ENCODE measurements at regions not wholly inside any gene's neighbourhood (a gene's known extent, or its start where the extent isn't known, plus 50 kb on each side); places are given as distances from the start of the nearest gene placed in this dataset.

DNA sequence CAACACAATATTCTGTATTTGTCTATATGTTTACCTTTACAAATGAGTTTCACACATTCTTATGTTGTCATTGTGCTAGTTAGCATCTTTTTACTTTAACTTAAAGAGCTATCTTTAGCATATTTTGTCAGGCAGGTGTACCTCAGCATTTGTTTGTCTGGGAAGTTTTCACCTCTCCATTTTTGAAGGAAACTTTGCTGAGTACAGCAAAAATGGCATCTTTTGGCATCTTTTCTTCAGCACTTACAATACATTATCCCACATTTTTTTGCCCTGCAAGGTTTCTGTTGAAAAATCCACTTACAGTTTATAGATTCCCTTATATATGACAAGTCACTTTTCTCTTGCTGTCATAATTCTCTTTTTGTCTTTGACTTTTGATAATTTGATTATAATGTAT, 171.3 kb upstream of the XIRP2 start:
- BruUV-seq (replicated peaks): no TSS peak
- no peaks in the 10 kb centered on the region for H4K20me1 ChIP-seq (replicated peaks; ENCODE audit: control insufficient read depth, insufficient read depth, low read length)
- no peak overlapping the region for H3K4me2 ChIP-seq (ENCODE audit: insufficient read depth, low read length)
- H3K79me2 ChIP-seq (ENCODE audit: control insufficient read depth, insufficient read depth, low read length): no peaks in the 10 kb centered on the region
- no peaks in the 10 kb centered on the region for H3K4me1 ChIP-seq (replicated peaks in 1 of 2; ENCODE audit: control insufficient read depth in 2 of 2, insufficient read depth in 2 of 2, low read length in 2 of 2)
- DNase-seq (ENCODE audit: extremely low read depth in 1 of 4, low spot score in 3 of 4): no peak
- no peak overlapping the region for H3K4me3 ChIP-seq
- no peak overlapping the region for H3K27ac ChIP-seq (ENCODE audit: extremely low read depth, low read depth, low read length)
- H3K9me1 ChIP-seq (ENCODE audit: control insufficient read depth, insufficient read depth, low read length): no peaks in the 10 kb centered on the region
- no peak for FAIRE-seq
- no peak overlapping the region for H3K9ac ChIP-seq (ENCODE audit: insufficient read depth in 1 of 2, low read depth in 2 of 2, low read length in 2 of 2)
- H3K9me3 ChIP-seq (replicated peaks; ENCODE audit: control insufficient read depth, insufficient read depth, low read depth, low read length): peaks cover 4% of the 10 kb centered on the region; the same call in 1 of the 2 replicates
- intact Hi-C loops (cut with micrococcal nuclease): no loop called here
- H2AFZ ChIP-seq (ENCODE audit: low read depth, low read length): no peak overlapping the region
- H3K36me3 ChIP-seq (ENCODE audit: control insufficient read depth, insufficient read depth, low read length): no peaks in the 10 kb centered on the region
- in situ Hi-C loops (cut with MboI): no loop called here
- no peaks in the 10 kb centered on the region for H3K27me3 ChIP-seq (ENCODE audit: control insufficient read depth in 2 of 2, insufficient read depth in 2 of 2, low read length in 2 of 2)
- ChIA-PET CTCF (ENCODE audit: low intra/inter-chr PET ratio) (no interaction called here), POLR2A (no interaction called here)
- no peak for ATAC-seq
- TF ChIP-seq, protein P1, sequence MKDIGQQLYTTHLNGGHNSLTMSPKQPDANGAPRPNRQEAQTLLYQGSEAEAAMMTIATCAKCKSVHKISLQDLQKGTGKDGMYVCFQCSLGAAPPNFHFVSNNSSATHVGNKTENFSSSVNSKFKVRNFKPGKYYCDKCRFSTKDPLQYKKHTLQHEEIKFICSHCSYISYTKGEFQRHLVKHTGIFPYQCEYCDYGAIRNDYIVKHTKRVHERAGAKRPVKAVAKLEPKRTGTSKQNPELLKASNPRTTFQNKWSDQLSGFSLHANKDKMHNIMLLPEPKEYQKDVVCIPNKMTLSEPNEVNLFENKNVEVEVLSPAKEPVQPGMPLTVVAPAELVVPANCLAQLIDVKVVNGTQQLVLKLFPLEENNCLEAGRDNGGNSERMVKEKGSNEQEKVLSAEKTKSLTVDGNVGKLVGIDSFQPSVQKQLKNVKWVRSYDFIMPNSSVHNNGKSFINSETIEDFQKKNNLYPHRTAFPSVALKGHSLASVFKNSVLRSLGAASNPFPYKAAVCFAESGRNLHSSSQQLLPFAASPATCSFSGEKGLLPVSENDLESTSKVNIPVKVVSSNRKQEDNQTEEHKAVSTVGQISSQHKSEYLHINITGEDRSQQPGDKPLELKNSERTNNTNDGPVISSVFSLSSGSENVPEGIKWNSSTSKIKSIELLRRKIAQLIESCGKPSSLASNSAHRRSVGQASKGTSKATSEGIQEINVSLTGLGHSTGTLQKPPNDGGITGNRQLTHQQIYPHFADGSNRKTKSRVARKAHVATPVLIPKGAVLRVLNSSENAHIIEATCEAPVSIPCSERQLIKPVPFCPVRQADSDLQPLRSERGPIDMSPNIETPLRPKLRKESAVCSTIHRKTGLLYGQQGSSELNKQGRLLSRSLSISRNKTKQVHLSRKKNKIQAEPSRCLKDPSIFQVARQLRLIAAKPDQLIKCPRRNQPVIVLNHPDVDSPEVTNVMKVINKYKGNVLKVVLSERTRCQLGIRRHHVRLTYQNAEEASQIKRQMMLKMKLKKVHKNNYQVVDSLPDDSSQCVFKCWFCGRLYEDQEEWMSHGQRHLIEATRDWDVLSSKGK (CRISPR knock-in tag; IDR thresholded peaks at IDR 0.05): no peak
- TF ChIP-seq, protein P2, sequence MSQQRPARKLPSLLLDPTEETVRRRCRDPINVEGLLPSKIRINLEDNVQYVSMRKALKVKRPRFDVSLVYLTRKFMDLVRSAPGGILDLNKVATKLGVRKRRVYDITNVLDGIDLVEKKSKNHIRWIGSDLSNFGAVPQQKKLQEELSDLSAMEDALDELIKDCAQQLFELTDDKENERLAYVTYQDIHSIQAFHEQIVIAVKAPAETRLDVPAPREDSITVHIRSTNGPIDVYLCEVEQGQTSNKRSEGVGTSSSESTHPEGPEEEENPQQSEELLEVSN (IDR thresholded peaks at IDR 0.05; ENCODE audit: borderline replicate concordance in 1 of 2, extremely low read depth in 1 of 2, insufficient read depth in 1 of 2, insufficient read length in 1 of 2, low read depth in 1 of 2, low read length in 1 of 2, poor library complexity in 1 of 2, severe bottlenecking in 1 of 2): no peak
- TF ChIP-seq CC2D1A (IDR thresholded peaks at IDR 0.05): no peak
- TF ChIP-seq ZNF282 (CRISPR knock-in tag; IDR thresholded peaks at IDR 0.05): no peak
- TF ChIP-seq ZFP1 (CRISPR knock-in tag; IDR thresholded peaks at IDR 0.05): no peak
- TF ChIP-seq, protein P3, sequence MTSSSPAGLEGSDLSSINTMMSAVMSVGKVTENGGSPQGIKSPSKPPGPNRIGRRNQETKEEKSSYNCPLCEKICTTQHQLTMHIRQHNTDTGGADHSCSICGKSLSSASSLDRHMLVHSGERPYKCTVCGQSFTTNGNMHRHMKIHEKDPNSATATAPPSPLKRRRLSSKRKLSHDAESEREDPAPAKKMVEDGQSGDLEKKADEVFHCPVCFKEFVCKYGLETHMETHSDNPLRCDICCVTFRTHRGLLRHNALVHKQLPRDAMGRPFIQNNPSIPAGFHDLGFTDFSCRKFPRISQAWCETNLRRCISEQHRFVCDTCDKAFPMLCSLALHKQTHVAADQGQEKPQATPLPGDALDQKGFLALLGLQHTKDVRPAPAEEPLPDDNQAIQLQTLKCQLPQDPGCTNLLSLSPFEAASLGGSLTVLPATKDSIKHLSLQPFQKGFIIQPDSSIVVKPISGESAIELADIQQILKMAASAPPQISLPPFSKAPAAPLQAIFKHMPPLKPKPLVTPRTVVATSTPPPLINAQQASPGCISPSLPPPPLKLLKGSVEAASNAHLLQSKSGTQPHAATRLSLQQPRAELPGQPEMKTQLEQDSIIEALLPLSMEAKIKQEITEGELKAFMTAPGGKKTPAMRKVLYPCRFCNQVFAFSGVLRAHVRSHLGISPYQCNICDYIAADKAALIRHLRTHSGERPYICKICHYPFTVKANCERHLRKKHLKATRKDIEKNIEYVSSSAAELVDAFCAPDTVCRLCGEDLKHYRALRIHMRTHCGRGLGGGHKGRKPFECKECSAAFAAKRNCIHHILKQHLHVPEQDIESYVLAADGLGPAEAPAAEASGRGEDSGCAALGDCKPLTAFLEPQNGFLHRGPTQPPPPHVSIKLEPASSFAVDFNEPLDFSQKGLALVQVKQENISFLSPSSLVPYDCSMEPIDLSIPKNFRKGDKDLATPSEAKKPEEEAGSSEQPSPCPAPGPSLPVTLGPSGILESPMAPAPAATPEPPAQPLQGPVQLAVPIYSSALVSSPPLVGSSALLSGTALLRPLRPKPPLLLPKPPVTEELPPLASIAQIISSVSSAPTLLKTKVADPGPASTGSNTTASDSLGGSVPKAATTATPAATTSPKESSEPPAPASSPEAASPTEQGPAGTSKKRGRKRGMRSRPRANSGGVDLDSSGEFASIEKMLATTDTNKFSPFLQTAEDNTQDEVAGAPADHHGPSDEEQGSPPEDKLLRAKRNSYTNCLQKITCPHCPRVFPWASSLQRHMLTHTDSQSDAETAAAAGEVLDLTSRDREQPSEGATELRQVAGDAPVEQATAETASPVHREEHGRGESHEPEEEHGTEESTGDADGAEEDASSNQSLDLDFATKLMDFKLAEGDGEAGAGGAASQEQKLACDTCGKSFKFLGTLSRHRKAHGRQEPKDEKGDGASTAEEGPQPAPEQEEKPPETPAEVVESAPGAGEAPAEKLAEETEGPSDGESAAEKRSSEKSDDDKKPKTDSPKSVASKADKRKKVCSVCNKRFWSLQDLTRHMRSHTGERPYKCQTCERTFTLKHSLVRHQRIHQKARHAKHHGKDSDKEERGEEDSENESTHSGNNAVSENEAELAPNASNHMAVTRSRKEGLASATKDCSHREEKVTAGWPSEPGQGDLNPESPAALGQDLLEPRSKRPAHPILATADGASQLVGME (CRISPR knock-in tag; IDR thresholded peaks at IDR 0.05): no peak
- TF ChIP-seq CBFB (CRISPR knock-in tag; IDR thresholded peaks at IDR 0.05): no peak
- TF ChIP-seq ZNF212 (CRISPR knock-in tag; IDR thresholded peaks at IDR 0.05): no peak
- no peak for TF ChIP-seq ZNF444 (CRISPR knock-in tag; IDR thresholded peaks at IDR 0.05)
- TF ChIP-seq YBX1 (IDR thresholded peaks at IDR 0.05): no peak
- TF ChIP-seq ZNF12 (CRISPR knock-in tag; IDR thresholded peaks at IDR 0.05): no peak
- no peak for TF ChIP-seq GTF2F1 (IDR thresholded peaks at IDR 0.05; ENCODE audit: low read depth, low read length)
- TF ChIP-seq MAFG (tag; conservative IDR thresholded peaks at IDR 0.05): peak; percentile 27; the same call in 1 of the 2 replicates
- no peak for TF ChIP-seq PHF21A (IDR thresholded peaks at IDR 0.05; ENCODE audit: borderline replicate concordance, low read depth)
- no peak for TF ChIP-seq ZNF224 (CRISPR knock-in tag; IDR thresholded peaks at IDR 0.05)

Data from K562 (cell line).